ENCODE measurements at regions not wholly inside any gene's neighbourhood (a gene's known extent, or its start where the extent isn't known, plus 50 kb on each side); places are given as distances from the start of the nearest gene placed in this dataset.
A peak's percentile ranks its signal among the peaks of the same experiment; 100 is the strongest.
"Not testable (repeated sequence)": the region's sequence is repeated elsewhere in the genome, so short reads cannot be mapped to it uniquely, and the experiment has no call there.

DNA sequence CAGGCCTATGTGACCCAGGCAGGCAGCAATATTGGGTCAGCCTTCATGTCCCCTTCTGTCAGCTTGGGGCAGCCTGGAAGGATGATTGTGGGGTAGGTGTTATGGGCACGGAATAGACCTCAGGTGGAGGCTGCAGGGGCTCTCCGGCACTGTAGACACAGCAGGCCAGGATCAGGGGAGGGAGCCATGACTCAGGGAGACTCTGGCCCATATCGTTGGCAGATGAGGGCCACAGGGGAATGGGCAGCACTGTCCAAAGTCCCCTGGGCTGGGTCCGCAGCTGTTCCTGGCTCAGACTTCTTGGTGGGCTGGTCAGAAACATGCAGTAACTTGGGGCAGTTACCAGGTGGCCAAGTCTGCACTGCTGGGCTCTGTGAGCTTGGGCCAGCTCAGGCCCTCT is 3080.1 kb downstream of the RPIA start:
- DNase-seq (ENCODE audit: low read depth, low spot score); H3K4me3 ChIP-seq (ENCODE audit: low read depth, low read length); in situ Hi-C loops (cut with HindIII; ENCODE audit: low sequenced_read_pairs): not testable (repeated sequence)

DNA sequence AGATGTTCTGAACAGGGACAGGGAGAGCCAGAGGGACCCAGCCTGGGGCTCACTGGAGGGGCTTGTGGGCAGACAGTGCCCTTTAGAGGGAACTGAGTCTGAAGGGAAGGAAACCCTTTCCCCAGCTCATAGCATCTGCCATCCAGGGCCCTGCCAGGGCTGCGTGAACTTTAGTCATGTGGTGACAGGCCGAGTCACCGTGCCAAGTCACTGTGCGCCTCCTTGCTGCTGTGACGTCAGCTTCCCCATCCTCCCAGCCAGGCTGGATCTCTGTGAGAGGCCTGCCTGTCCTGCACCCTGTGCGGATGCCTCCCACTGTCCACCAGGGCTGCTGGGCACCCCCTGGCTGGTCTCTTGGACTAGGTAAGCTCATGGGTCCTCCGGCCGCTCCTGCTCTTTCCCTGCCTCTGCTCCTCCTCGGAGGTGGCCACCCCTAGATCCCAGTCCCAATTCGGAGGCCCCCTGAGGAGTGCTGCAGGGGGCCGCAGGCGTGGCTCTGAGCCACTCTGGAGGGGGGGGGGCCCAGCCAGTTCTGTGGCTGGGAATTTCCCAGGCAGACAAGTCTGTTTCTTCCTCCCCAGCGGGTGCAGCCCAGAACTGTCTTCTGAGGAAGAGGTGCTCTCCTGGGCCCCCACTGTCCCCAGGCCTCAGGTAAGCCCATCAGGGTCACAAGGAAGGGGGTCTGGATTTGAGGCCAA is 3080.9 kb downstream of the RPIA start:
- in situ Hi-C loops (cut with HindIII; ENCODE audit: low sequenced_read_pairs); DNase-seq (ENCODE audit: low read depth, low spot score); H3K4me3 ChIP-seq (ENCODE audit: low read depth, low read length): not testable (repeated sequence)

DNA sequence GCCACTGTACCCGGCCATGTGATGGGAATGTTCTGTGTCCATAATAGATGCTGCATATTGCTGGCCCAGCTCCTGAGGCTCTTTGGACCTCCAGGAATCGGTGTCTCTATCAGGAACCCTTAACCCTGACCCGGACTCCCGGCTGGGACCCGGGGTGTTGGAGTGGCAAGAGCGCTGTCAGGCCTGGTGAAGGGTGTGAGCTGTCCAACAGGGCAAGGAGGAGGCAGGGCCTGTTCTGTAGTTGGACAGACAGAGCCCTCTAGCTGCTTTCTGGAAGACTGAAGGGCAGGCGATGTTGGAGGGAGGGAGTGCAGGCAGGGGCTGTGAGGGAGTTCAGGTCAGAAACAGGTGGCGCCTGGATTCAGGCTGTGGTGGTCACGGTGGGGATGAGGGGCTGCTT is 3082.3 kb downstream of the RPIA start:
- TF ChIP-seq, protein P1, sequence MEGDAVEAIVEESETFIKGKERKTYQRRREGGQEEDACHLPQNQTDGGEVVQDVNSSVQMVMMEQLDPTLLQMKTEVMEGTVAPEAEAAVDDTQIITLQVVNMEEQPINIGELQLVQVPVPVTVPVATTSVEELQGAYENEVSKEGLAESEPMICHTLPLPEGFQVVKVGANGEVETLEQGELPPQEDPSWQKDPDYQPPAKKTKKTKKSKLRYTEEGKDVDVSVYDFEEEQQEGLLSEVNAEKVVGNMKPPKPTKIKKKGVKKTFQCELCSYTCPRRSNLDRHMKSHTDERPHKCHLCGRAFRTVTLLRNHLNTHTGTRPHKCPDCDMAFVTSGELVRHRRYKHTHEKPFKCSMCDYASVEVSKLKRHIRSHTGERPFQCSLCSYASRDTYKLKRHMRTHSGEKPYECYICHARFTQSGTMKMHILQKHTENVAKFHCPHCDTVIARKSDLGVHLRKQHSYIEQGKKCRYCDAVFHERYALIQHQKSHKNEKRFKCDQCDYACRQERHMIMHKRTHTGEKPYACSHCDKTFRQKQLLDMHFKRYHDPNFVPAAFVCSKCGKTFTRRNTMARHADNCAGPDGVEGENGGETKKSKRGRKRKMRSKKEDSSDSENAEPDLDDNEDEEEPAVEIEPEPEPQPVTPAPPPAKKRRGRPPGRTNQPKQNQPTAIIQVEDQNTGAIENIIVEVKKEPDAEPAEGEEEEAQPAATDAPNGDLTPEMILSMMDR (IDR thresholded peaks at IDR 0.05; ENCODE audit: low read depth, low read length) = peak; percentile 2
- DNase-seq (ENCODE audit: low read depth, low spot score); in situ Hi-C loops (cut with HindIII; ENCODE audit: low sequenced_read_pairs); H3K4me3 ChIP-seq (ENCODE audit: low read depth, low read length): not testable (repeated sequence)

DNA sequence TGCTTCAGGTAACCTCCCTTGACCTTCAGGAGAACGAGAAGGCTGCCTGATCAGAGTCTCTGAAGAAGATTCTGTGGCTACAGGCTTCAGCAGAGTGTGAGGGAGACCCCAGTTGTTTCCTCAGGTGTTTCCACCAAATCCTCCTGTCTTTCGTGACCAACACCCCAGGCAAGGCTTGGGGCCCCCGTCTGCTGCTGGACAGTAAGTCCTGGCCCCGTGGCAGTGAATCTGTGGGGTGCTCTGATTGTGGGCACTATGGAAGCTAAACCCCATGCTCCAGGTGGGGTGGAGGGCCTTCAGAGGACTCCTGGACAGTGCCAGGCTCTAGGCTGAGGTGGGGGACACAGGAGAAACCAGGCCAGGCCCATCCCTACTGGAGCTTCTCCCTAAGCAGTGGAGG is 3083.7 kb downstream of the RPIA start:
- H3K4me3 ChIP-seq (ENCODE audit: low read depth, low read length); in situ Hi-C loops (cut with HindIII; ENCODE audit: low sequenced_read_pairs); DNase-seq (ENCODE audit: low read depth, low spot score): not testable (repeated sequence)

DNA sequence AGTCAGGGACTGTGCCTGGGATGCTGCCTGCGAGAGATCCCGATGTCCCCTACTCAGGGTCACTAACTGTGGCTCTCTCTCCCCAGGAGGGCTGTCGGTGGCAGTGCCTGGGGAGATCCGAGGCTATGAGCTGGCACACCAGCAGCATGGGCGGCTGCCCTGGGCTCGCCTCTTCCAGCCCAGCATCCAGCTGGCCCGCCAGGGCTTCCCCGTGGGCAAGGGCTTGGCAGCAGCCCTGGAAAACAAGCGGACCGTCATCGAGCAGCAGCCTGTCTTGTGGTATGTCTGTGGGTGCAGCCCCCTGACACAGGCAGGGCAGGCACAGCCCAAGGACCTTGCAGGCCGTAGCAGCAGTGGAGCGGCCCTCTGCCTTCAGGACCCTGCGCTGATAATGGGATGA is 3088.9 kb downstream of the RPIA start:
- in situ Hi-C loops (cut with HindIII; ENCODE audit: low sequenced_read_pairs); H3K4me3 ChIP-seq (ENCODE audit: low read depth, low read length); DNase-seq (ENCODE audit: low read depth, low spot score): not testable (repeated sequence)

DNA sequence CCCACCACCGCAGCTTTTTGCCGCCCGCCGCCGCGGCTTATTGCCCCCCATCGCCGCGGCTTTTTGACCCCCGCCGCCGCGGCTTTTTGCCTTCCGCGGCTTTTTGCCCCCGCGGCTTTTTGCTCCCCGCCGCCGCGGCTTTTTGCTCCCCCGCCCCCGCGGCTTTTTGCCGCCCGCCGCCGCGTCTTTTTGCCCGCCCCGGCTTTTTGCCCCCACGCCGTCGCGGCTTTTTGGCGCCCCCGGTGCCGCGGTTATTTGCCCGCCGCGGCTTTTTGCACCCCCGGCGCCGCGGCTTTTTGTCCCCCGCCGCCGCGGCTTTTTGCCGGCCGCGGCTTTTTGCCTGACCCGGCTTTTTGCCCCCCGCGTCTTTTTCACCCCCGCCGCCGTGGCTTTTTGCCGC is 3061.8 kb upstream of the TEKT4 start:
- H3K4me3 ChIP-seq (ENCODE audit: low read depth, low read length); in situ Hi-C loops (cut with HindIII; ENCODE audit: low sequenced_read_pairs); DNase-seq (ENCODE audit: low read depth, low spot score): not testable (repeated sequence)

DNA sequence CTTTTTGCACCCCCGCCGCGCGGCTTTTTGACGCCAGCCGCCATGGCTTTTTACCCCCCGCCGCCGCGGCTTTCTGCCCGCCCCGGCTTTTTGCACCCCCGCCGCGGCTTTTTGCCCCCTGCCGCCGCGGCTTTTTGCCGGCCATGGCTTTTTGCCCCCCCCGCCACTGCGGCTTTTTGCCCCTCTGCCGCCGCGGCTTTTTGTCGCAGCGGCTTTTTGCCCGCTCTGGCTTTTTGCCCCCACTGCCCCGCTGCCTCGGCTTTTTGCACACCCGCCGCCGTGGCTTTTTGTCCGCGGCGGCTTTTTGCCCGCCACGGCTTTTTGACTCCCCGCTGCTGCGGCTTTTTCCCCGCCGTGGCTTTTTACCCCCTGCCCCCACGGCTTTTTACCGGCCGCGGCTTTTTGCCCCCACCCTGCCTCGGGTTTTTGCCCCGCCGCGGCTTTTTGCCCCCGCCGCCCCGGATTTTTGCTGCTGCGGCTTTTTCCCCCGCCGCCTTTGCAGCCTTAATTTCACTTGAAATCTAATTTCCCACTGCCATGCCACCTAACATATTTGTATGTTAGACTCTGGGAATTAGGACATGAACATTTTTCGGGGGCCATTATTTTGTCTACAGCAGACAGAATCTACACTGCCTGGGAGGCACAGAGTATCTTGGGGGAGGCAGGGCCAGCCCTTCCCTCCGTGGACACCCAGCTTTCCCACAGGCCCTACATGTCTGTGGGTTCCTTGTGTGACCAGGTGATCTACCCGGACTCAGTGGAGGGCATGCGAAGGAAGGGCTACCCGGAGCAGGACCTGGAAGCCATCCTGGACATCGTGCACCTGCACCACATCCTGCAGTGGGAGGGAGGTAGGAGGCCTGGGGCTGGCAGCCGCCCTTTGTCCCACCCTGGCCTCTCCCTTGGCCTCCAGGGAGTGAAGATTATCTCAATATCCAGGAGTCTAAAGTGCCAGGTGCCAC is 3031.0 kb upstream of the TEKT4 start:
- in situ Hi-C loops (cut with HindIII; ENCODE audit: low sequenced_read_pairs) = no loop called here
- TF ChIP-seq, protein P1 (IDR thresholded peaks at IDR 0.05; ENCODE audit: low read depth, low read length) = no peak
- no peak overlapping the region for H3K4me3 ChIP-seq (ENCODE audit: low read depth, low read length)
- DNase-seq (ENCODE audit: low read depth, low spot score) = no peak

DNA sequence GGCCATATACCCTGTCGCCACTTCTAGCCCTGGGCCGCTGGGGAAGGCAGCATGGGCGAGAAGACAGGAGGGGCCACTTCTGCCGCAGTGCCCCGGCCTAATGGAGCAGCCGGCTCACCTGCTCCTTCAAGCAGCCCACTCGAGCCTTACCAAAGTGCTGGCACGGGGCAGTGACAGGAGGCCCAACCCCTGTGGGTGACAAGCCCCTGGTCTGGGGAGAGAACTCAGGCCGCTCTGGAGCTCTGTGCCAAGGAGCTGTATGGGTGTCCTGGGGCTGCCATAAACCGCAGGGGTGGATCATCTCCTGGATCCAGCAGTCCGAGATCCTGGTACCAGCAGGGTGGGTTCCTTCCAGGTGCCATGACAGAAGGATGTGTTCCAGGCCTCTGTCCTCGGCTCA is 3029.0 kb upstream of the TEKT4 start:
- H3K4me3 ChIP-seq (ENCODE audit: low read depth, low read length); in situ Hi-C loops (cut with HindIII; ENCODE audit: low sequenced_read_pairs); DNase-seq (ENCODE audit: low read depth, low spot score): not testable (repeated sequence)

DNA sequence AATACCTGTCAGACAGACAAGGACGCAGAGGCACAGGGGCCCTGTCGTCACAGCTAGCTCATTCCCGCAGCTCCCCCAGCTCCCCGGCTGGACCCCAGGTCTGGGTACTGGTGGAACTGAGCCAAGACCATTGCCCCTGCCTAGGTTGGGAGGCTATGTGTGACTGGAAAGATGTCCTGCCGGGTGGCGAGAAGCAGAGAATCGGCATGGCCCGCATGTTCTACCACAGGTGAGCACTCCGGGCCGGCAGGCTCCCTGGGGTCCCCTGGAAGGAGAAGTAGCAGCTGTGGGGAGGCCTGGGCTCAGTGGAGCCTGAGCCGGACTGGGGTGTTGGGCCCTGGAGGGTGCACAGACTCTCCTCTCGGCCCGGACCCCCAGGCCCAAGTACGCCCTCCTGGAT is 3028.3 kb upstream of the TEKT4 start:
- in situ Hi-C loops (cut with HindIII; ENCODE audit: low sequenced_read_pairs); H3K4me3 ChIP-seq (ENCODE audit: low read depth, low read length): not testable (repeated sequence)

DNA sequence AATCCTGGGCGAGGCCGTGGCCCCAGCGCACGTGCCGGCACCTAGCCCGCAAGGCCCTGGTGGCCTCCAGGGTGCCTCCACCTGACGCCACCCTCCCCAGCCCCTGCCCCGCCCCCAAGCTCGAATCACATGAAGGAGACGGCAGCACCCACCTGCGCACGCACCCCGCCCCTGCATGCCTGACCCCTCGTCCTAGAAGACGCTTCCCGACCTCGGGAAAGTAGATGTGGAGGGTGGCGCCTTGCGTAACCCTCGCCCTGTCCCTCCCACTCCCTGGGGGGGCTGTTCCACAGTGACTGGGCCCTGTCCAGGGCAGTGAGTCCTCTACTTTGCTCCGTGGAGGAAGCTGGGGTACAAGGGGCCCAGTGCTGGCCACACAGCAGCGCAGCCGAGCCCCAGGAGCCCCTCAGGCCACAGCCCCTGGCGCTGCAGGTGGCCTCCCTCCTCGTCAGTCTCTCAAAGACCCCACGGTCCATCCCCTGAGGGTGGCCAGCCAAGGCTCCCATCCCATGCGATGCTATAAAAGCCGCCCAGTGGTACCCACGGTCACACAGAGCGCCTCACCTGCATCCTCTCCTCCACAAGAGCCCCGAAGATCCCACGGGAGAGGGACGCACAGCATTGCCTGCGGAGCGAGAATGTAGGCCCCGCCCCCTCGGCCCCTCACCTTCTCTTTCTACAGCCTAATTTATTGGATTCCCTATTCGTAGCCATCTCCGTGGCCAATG is 3027.3 kb upstream of the TEKT4 start:
- in situ Hi-C loops (cut with HindIII; ENCODE audit: low sequenced_read_pairs); DNase-seq (ENCODE audit: low read depth, low spot score); H3K4me3 ChIP-seq (ENCODE audit: low read depth, low read length): not testable (repeated sequence)

More for the DNA sequence above, 3028.3 kb upstream of the TEKT4 start:
- DNase-seq (ENCODE audit: low read depth, low spot score) = not testable (repeated sequence)

DNA sequence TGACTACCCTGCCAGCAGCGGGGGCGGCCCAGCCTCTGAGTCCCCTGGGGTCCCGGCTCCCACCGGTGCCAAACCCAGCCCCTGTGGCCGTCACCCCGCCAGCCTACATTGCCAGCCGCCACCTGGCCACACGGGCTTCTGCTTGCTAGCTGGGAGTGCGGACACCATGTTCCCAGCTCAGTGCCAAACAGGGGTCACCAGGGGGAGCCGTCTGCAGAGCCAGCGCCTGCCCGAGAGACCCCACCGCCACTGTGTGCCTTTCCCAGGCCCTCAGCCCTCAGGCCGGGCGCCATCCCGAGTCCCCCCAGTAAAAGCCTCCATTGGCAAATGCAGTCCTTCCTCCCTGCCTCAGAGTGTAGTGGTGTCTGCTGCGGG is 3026.8 kb upstream of the TEKT4 start:
- DNase-seq (ENCODE audit: low read depth, low spot score); H3K4me3 ChIP-seq (ENCODE audit: low read depth, low read length); in situ Hi-C loops (cut with HindIII; ENCODE audit: low sequenced_read_pairs): not testable (repeated sequence)

DNA sequence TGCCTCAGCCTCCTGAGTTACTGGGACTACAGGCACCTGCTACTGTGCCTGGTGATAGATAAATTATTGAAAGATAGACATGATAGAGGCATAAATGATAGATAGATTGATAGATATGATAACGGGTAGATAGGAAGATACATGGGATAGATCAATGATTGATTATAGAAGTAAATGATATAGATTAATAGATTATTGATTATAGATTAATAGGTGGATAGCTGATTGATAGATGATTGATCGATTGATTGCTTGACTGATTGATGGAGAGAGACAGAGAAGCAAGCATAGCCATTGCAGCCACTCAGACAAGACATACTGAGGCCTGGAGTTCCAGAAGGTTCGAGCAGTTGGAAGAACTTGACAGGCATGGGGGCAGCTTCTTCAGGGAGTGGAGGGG is 3024.8 kb upstream of the TEKT4 start:
- DNase-seq (ENCODE audit: low read depth, low spot score); H3K4me3 ChIP-seq (ENCODE audit: low read depth, low read length); in situ Hi-C loops (cut with HindIII; ENCODE audit: low sequenced_read_pairs): not testable (repeated sequence)

DNA sequence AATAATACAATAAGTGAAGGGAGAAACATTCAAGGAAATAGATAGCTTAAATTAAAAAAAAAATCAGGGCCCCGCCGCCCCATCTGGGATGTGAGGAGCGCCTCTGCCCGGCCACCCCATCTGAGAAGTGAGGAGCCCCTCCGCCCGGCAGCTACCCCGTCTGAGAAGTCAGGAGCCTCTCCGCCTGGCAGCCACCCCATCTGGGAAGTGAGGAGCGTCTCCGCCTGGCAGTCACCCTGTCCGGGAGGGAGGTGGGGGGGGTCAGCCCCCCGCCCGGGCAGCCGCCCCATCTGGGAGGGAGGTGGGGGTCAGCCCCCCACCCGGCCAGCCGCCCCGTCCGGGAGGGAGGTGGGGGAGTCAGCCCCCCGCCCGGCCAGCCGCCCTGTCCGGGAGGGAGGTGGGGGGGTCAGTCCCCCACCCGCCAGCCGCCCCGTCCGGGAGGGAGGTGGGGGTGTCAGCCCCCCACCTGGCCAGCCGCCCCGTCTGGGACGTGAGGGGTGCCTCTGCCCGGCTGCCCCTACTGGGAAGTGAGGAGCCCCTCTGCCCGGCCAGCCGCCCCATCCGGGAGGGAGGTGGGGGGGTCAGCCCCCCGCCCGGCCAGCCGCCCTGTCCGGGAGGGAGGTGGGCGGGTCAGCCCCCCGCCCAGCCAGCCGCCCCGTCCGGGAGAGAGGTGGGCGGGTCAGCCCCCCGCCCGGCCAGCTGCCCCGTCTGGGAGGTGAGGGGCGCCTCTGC is 3019.4 kb upstream of the TEKT4 start:
- in situ Hi-C loops (cut with HindIII; ENCODE audit: low sequenced_read_pairs); H3K4me3 ChIP-seq (ENCODE audit: low read depth, low read length): not testable (repeated sequence)

DNA sequence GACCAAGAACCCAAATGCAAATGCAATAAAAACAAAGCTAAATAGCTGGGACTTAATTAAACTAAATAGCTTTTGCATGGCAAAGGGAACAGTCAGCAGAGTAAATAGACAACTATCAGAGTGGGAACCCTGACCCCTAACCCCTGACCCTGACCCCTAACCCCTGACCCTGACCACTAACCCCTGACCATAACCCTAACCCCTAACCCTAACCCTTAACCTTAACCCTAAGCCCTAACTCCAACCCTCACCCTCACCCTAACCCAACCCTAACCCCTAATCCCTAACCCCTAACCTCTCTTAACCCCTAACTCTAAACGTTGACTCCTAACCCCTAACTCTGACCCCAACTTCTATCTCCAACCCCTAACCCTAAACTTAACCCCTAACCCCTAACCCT is 3014.3 kb upstream of the TEKT4 start:
- H3K4me3 ChIP-seq (ENCODE audit: low read depth, low read length); DNase-seq (ENCODE audit: low read depth, low spot score); in situ Hi-C loops (cut with HindIII; ENCODE audit: low sequenced_read_pairs): not testable (repeated sequence)

More for the DNA sequence above, 3019.4 kb upstream of the TEKT4 start:
- DNase-seq (ENCODE audit: low read depth, low spot score) = not testable (repeated sequence)

Measured in astrocyte of the spinal cord (primary cell).